ENCODE measurements at regions not wholly inside any gene's neighbourhood (a gene's known extent, or its start where the extent isn't known, plus 50 kb on each side); places are given as distances from the start of the nearest gene placed in this dataset.

GRCh38 chr2:104658904-104659591 lies 194.9 kb upstream of the POU3F3 start:
- TF ChIP-seq, protein P1, sequence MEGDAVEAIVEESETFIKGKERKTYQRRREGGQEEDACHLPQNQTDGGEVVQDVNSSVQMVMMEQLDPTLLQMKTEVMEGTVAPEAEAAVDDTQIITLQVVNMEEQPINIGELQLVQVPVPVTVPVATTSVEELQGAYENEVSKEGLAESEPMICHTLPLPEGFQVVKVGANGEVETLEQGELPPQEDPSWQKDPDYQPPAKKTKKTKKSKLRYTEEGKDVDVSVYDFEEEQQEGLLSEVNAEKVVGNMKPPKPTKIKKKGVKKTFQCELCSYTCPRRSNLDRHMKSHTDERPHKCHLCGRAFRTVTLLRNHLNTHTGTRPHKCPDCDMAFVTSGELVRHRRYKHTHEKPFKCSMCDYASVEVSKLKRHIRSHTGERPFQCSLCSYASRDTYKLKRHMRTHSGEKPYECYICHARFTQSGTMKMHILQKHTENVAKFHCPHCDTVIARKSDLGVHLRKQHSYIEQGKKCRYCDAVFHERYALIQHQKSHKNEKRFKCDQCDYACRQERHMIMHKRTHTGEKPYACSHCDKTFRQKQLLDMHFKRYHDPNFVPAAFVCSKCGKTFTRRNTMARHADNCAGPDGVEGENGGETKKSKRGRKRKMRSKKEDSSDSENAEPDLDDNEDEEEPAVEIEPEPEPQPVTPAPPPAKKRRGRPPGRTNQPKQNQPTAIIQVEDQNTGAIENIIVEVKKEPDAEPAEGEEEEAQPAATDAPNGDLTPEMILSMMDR (IDR thresholded peaks at IDR 0.05; ENCODE audit: borderline replicate concordance, insufficient read depth, low read depth, low read length): no peak
- H3K4me3 ChIP-seq (ENCODE audit: low read depth, low read length): no peak overlapping the region

GRCh38 chr2:104660991-104661390 lies 192.9 kb upstream of the POU3F3 start:
- H3K4me3 ChIP-seq (ENCODE audit: low read depth, low read length): no peak overlapping the region
- TF ChIP-seq, protein P1 (IDR thresholded peaks at IDR 0.05; ENCODE audit: borderline replicate concordance, insufficient read depth, low read depth, low read length): no peak

- TF ChIP-seq, protein P1 (IDR thresholded peaks at IDR 0.05; ENCODE audit: borderline replicate concordance, insufficient read depth, low read depth, low read length): no peak
- no peak overlapping the region for H3K4me3 ChIP-seq (ENCODE audit: low read depth, low read length)
Measured at GRCh38 chr2:104664672-104665071, 189.2 kb upstream of the POU3F3 start.

GRCh38 chr2:104668631-104669030 lies 185.3 kb upstream of the POU3F3 start:
- no peak overlapping the region for H3K4me3 ChIP-seq (ENCODE audit: low read depth, low read length)
- TF ChIP-seq, protein P1 (IDR thresholded peaks at IDR 0.05; ENCODE audit: borderline replicate concordance, insufficient read depth, low read depth, low read length): no peak

GRCh38 chr2:104673225-104673624 lies 180.7 kb upstream of the POU3F3 start:
- no peak overlapping the region for H3K4me3 ChIP-seq (ENCODE audit: low read depth, low read length)
- TF ChIP-seq, protein P1 (IDR thresholded peaks at IDR 0.05; ENCODE audit: borderline replicate concordance, insufficient read depth, low read depth, low read length): no peak

DNA sequence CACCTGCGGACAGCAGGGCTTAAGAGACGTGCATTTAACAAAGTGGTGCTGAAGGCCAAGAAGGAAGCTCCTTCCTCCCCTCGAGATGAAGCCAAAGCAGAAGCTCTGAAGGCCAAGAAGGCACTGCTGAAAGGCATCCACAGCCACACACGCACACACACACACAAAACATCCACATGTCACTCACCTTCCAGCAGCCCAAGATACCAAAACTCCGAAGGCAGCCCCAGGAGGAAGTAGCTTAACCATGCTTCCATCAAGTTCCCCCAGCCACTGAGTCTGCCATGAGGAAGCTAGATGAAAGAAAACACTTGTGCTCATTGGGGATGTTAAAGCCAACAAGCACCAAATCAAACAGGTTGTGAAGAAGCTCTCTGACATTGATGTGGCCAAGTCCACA lies 175.7 kb upstream of the POU3F3 start:
- TF ChIP-seq, protein P1 (IDR thresholded peaks at IDR 0.05; ENCODE audit: borderline replicate concordance, insufficient read depth, low read depth, low read length): no peak
- no peak overlapping the region for H3K4me3 ChIP-seq (ENCODE audit: low read depth, low read length)

DNA sequence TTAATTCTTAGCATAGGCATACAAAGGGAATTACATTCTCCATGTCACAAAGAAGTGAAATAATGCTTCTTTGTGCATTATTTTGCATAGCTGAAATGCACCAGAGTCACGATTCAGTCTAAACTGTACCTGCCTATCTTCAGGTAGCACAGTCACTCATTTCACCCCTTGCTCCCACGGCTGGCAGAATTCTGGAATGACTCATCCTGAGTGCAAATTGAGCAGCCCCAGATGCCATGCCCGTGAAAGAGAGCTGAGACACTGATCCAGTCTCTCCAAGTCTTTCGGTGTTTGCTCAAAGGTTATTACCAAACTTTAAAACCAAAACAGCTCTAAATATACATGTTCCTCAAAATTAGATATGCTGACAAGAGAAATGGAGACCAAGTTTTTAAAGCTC lies 168.3 kb upstream of the POU3F3 start:
- no peak overlapping the region for H3K4me3 ChIP-seq (ENCODE audit: low read depth, low read length)
- TF ChIP-seq, protein P1 (IDR thresholded peaks at IDR 0.05; ENCODE audit: borderline replicate concordance, insufficient read depth, low read depth, low read length): no peak
